ENCODE measurements at regions not wholly inside any gene's neighbourhood (a gene's known extent, or its start where the extent isn't known, plus 50 kb on each side); places are given as distances from the start of the nearest gene placed in this dataset.

DNA sequence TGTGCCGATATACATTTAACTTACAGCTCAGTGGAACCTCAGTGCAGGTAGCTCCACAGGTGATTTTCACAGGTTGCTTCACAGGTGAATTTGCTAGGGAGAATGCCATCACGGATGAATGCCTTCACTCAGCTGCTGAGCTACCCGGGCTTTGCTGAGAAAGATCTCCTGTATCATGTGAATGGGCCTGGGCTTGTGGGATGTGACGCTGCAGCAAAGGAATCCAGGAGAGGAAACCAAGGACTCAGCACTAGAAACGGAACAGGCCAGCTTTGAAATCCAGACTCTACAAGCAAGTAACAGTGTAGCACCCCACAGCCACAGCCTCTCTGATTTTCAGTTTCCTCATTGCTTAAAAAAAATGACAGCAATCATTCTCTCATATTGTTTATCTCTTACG, 271.4 kb upstream of the MAF start:
- H3K4ac ChIP-seq (ENCODE audit: low read depth, low read length) = no peak overlapping the region
- no peak overlapping the region for H2AK5ac ChIP-seq (ENCODE audit: insufficient read length, low read length)
- H3K23me2 ChIP-seq (ENCODE audit: insufficient read length, low read depth, low read length, poor library complexity, severe bottlenecking) = no peaks in the 10 kb centered on the region
- H4K20me1 ChIP-seq (ENCODE audit: control insufficient read depth, insufficient read depth, insufficient read length) = no peaks in the 10 kb centered on the region
- no CpG with 5 or more reads among the region's 6 CpGs for WGBS (ENCODE audit: extremely low coverage, insufficient read length, low lambda C conversion rate)
- H3K9me3 ChIP-seq (ENCODE audit: control insufficient read depth, low read depth, low read length) = no peaks in the 10 kb centered on the region
- H3K79me2 ChIP-seq (ENCODE audit: insufficient read depth, low read length) = no peaks in the 10 kb centered on the region
- H2BK12ac ChIP-seq (ENCODE audit: insufficient read length, low read depth, low read length) = no peak overlapping the region
- no peak overlapping the region for H2BK20ac ChIP-seq (ENCODE audit: low read depth, low read length, poor library complexity, severe bottlenecking)
- H3K9me3 Mint-ChIP-seq = no peaks in the 10 kb centered on the region
- H2AFZ ChIP-seq (ENCODE audit: low read length) = no peak overlapping the region
- no peak overlapping the region for H3T11ph ChIP-seq (ENCODE audit: low read length)
- DNase-seq = no peak
- H3K56ac ChIP-seq (ENCODE audit: insufficient read length, low read depth, low read length) = no peak overlapping the region
- no peak overlapping the region for H3K4me2 ChIP-seq (ENCODE audit: insufficient read depth, insufficient read length, low read length)
- H3K79me1 ChIP-seq (ENCODE audit: insufficient read depth, low read depth, low read length, poor library complexity, severe bottlenecking) = no peaks in the 10 kb centered on the region
- no peak overlapping the region for H2BK15ac ChIP-seq (ENCODE audit: low read depth, low read length)
- no peaks in the 10 kb centered on the region for H3K36me3 Mint-ChIP-seq (ENCODE audit: insufficient read depth in 1 of 3, low read depth in 3 of 3)
- no peaks in the 10 kb centered on the region for H3K27me3 ChIP-seq (ENCODE audit: insufficient read depth, low read length)
- no peak overlapping the region for H3K27ac ChIP-seq (ENCODE audit: insufficient read length, low read depth, low read length)
- H3K23ac ChIP-seq (ENCODE audit: insufficient read length, low read depth, low read length) = no peak overlapping the region
- peaks cover 3% of the 10 kb centered on the region for H3K27me3 Mint-ChIP-seq (ENCODE audit: low read depth)
- H4K8ac ChIP-seq (replicated peaks; ENCODE audit: insufficient read length, low read depth, low read length) = no peak overlapping the region
- H4K91ac ChIP-seq (ENCODE audit: insufficient read length, low read depth, low read length) = no peak overlapping the region
- H3K18ac ChIP-seq (ENCODE audit: insufficient read length, low read depth, low read length) = no peak overlapping the region
- TF ChIP-seq CTCF (conservative IDR thresholded peaks at IDR 0.05) = no peak
- H2BK5ac ChIP-seq (ENCODE audit: insufficient read length, low read length) = no peak overlapping the region
- no peaks in the 10 kb centered on the region for H3K4me1 Mint-ChIP-seq
- H3K9ac ChIP-seq (ENCODE audit: extremely low read depth, insufficient read length, low read length) = no peak overlapping the region
- no peak overlapping the region for H3K14ac ChIP-seq (ENCODE audit: insufficient read depth, low read length)
- no peak overlapping the region for H2BK120ac ChIP-seq (ENCODE audit: low read depth, low read length, poor library complexity, severe bottlenecking)
- H3K27ac Mint-ChIP-seq = no peak overlapping the region
- H3K4me1 ChIP-seq (ENCODE audit: insufficient read depth, low read length) = no peaks in the 10 kb centered on the region
- no peak overlapping the region for H3K4me3 Mint-ChIP-seq
- H4K5ac ChIP-seq (ENCODE audit: insufficient read length, low read depth, low read length) = no peak overlapping the region

All from H9 (cell line).